Stimulated activated naive CD8-positive, alpha-beta T cell treated with anti-CD3 and anti-CD28 coated beads, Interleukin-15, Interleukin-2, amounts not matched to agents 100 U/mL and 50 U/mL, for 24 hours (primary cell): ENCODE measurements at regions not wholly inside any gene's neighbourhood (a gene's known extent, or its start where the extent isn't known, plus 50 kb on each side); places are given as distances from the start of the nearest gene placed in this dataset.
"Not testable (repeated sequence)": the region's sequence is repeated elsewhere in the genome, so short reads cannot be mapped to it uniquely, and the experiment has no call there.

Experiments used
- ATAC-seq: fragments of 150-1000 bp; cut with Tn5 transposase; one replicate; pipeline ENCODE4 v1.10.0; 2021
- DNase-seq: peaks from one replicate; pipeline ENCODE4 v3.0.0; 2021

- ATAC-seq (no peak), DNase-seq (no peak)
These were observed 412.1 kb downstream of the CYLC2 start for GRCh38 chr9:103407260-103407659.

- DNase-seq (no peak), ATAC-seq (no peak)
These were observed 414.9 kb downstream of the CYLC2 start for GRCh38 chr9:103410059-103410458.

GRCh38 chr9:103427696-103428095 lies 432.6 kb downstream of the CYLC2 start:
- DNase-seq = no peak
- ATAC-seq = no peak

- DNase-seq = no peak
- ATAC-seq = no peak
These were observed 435.3 kb downstream of the CYLC2 start for GRCh38 chr9:103430469-103430868.

GRCh38 chr9:103431809-103432208 lies 436.7 kb downstream of the CYLC2 start:
- no peak for ATAC-seq

GRCh38 chr9:103444176-103444575 lies 449.0 kb downstream of the CYLC2 start:
- DNase-seq = no peak

More at GRCh38 chr9:103431809-103432208, 436.7 kb downstream of the CYLC2 start:
- no peak for DNase-seq

GRCh38 chr9:103458826-103459225 lies 463.7 kb downstream of the CYLC2 start:
- no peak for ATAC-seq

More at GRCh38 chr9:103444176-103444575, 449.0 kb downstream of the CYLC2 start:
- ATAC-seq = no peak

GRCh38 chr9:103471241-103471640 lies 476.1 kb downstream of the CYLC2 start:
- DNase-seq (no peak), ATAC-seq (no peak)

More at GRCh38 chr9:103458826-103459225, 463.7 kb downstream of the CYLC2 start:
- DNase-seq = no peak

- DNase-seq = no peak
- no peak for ATAC-seq
These were observed 479.0 kb downstream of the CYLC2 start for GRCh38 chr9:103474156-103474555.

- ATAC-seq (no peak), DNase-seq (no peak)
These were observed 488.5 kb downstream of the CYLC2 start for GRCh38 chr9:103483471-103484096.

GRCh38 chr9:103485138-103485537 lies 490.0 kb downstream of the CYLC2 start:
- no peak for DNase-seq
- no peak for ATAC-seq

- DNase-seq (no peak), ATAC-seq (no peak)
These were observed 519.6 kb downstream of the CYLC2 start for GRCh38 chr9:103514767-103515166.

GRCh38 chr9:103522409-103522808 lies 527.3 kb downstream of the CYLC2 start:
- DNase-seq (no peak), ATAC-seq (no peak)

GRCh38 chr9:103530934-103531333 lies 535.8 kb downstream of the CYLC2 start:
- ATAC-seq (no peak), DNase-seq (no peak)

GRCh38 chr9:103533318-103533717 lies 538.2 kb downstream of the CYLC2 start:
- ATAC-seq = no peak
- no peak for DNase-seq

- ATAC-seq = no peak
- no peak for DNase-seq
These were observed 542.3 kb downstream of the CYLC2 start for GRCh38 chr9:103537426-103537825.

- ATAC-seq = no peak
These were observed 548.8 kb upstream of the SMC2 start for GRCh38 chr9:103545260-103545659.

GRCh38 chr9:103552712-103553111 lies 541.4 kb upstream of the SMC2 start:
- DNase-seq (no peak), ATAC-seq (no peak)

More at GRCh38 chr9:103545260-103545659, 548.8 kb upstream of the SMC2 start:
- no peak for DNase-seq

- no peak for DNase-seq
- ATAC-seq = no peak
These were observed 520.1 kb upstream of the SMC2 start for GRCh38 chr9:103574056-103574455.

- DNase-seq = no peak
- no peak for ATAC-seq
These were observed 507.4 kb upstream of the SMC2 start for GRCh38 chr9:103586721-103587120.

- ATAC-seq = no peak
- DNase-seq = no peak
These were observed 492.8 kb upstream of the SMC2 start for GRCh38 chr9:103601287-103601686.

GRCh38 chr9:103611950-103612349 lies 482.2 kb upstream of the SMC2 start:
- DNase-seq, ATAC-seq: not testable (repeated sequence)

- no peak for ATAC-seq
- no peak for DNase-seq
These were observed 478.1 kb upstream of the SMC2 start for GRCh38 chr9:103615994-103616393.

- ATAC-seq (no peak), DNase-seq (no peak)
These were observed 477.1 kb upstream of the SMC2 start for GRCh38 chr9:103617046-103617445.
